B cell (primary cell): ENCODE measurements at regions not wholly inside any gene's neighbourhood (a gene's known extent, or its start where the extent isn't known, plus 50 kb on each side); places are given as distances from the start of the nearest gene placed in this dataset.

ENCODE experiments used
- ATAC-seq: fragments of 200-7000 bp; cut with Tn5 transposase; one replicate; pipeline ENCODE4 v1.10.0; 2021; ENCODE audit warnings: low read depth, mild to moderate bottlenecking, moderate number of reproducible peaks, moderate library complexity
- CTCF ChIA-PET: fragments of 350-600 bp; sonication (Branson Sonifier 250); formaldehyde crosslinking; loops from one replicate; lab custom pipeline; 2021; ENCODE audit warnings: antibody characterized with exemption, inconsistent platforms; lab: Charles Lee
- POLR2A ChIA-PET: fragments of 350-600 bp; sonication (Branson Sonifier 250); formaldehyde crosslinking; loops from one replicate; lab custom pipeline; 2021; ENCODE audit warnings: antibody characterized with exemption; lab: Charles Lee
- DNase-seq: peaks from one replicate; pipeline ENCODE4 v3.0.0; 2013
- H2AFZ ChIP-seq: 2 replicates; pipeline ENCODE4 v1.6.1; 2012; ENCODE audit warnings: mild to moderate bottlenecking, low read depth, low read length; ENCODE audit not compliant: insufficient read depth, poor library complexity, severe bottlenecking
- H3K27ac ChIP-seq, 2 donors: 1 replicate in 1 of 2; 2 replicates in 1 of 2; pipeline ENCODE4 v1.5.1; 2012 to 2013; ENCODE audit warnings: low read length in 2 of 2, mild to moderate bottlenecking in 2 of 2, moderate library complexity in 1 of 2
- H3K27me3 ChIP-seq, 4 experiments: fragments of 200-600 bp in 1 of 4; sonication (generic) in 1 of 4; replicated peaks in 1 of 4; 1 replicate in 2 of 4; 2 replicates in 2 of 4; pipeline versions ENCODE4 v1.6.1 to v1.7.0; 2013 to 2016; ENCODE audit warnings: low read length in 3 of 4, mild to moderate bottlenecking in 2 of 4, mixed read lengths in 1 of 4, moderate library complexity in 1 of 4; ENCODE audit not compliant: insufficient read depth in 4 of 4, control insufficient read depth in 3 of 4; ENCODE audit errors: control extremely low read depth in 1 of 4
- H3K36me3 ChIP-seq, 2 experiments: replicated peaks in 1 of 2; 1 replicate in 1 of 2; 2 replicates in 1 of 2; pipeline versions ENCODE4 v1.6.1 to v1.7.1; 2013; ENCODE audit warnings: low read length in 1 of 2; ENCODE audit not compliant: insufficient read depth in 2 of 2, control insufficient read depth in 1 of 2; ENCODE audit errors: control extremely low read depth in 1 of 2, extremely low read depth in 1 of 2
- H3K4me1 ChIP-seq, 2 donors: fragments of 200-600 bp in 1 of 2; sonication (generic) in 1 of 2; 1 replicate in 1 of 2; 2 replicates in 1 of 2; pipeline versions ENCODE4 v1.5.1 to v1.6.1; 2013 to 2017; ENCODE audit warnings: low read length in 2 of 2; ENCODE audit not compliant: control insufficient read depth in 2 of 2, insufficient read depth in 2 of 2
- H3K4me2 ChIP-seq: replicated peaks from 2 replicates; pipeline ENCODE3; 2012; ENCODE audit warnings: mild to moderate bottlenecking, low read depth, low read length; ENCODE audit not compliant: poor library complexity, severe bottlenecking
- H3K4me3 ChIP-seq, 5 experiments: fragments of 200-600 bp in 1 of 5; sonication (generic) in 1 of 5; 1 replicate in 3 of 5; 2 replicates in 2 of 5; pipeline versions ENCODE4 v1.5.1 to v1.7.0; 2011 to 2016; ENCODE audit warnings: low read length in 4 of 5, mild to moderate bottlenecking in 4 of 5, low read depth in 2 of 5, control low read depth in 1 of 5, moderate library complexity in 1 of 5; ENCODE audit not compliant: insufficient read depth in 1 of 5; ENCODE audit errors: control extremely low read depth in 1 of 5, extremely low read depth in 1 of 5
- H3K79me2 ChIP-seq: fragments of 200-600 bp; sonication (generic); one replicate; pipeline ENCODE4 v1.6.0; 2016; ENCODE audit warnings: low read length; ENCODE audit not compliant: control insufficient read depth, insufficient read depth
- H3K9ac ChIP-seq: fragments of 200-600 bp; sonication (generic); 2 replicates; pipeline ENCODE4 v1.6.1; 2017; ENCODE audit warnings: mild to moderate bottlenecking, low read length, moderate library complexity
- H3K9me3 ChIP-seq, 3 donors: one replicate each; pipeline versions ENCODE4 v1.6.1 to v1.7.1; 2013; ENCODE audit warnings: low read length in 2 of 3; ENCODE audit not compliant: control insufficient read depth in 2 of 3, insufficient read depth in 1 of 3; ENCODE audit errors: control extremely low read depth in 1 of 3
- H4K20me1 ChIP-seq: 2 replicates; pipeline ENCODE4 v1.6.0; 2012; ENCODE audit warnings: mild to moderate bottlenecking, low read length; ENCODE audit not compliant: insufficient read depth, control insufficient read depth, poor library complexity, severe bottlenecking
- H3K27ac Mint-ChIP-seq: one replicate; pipeline ENCODE4 v1.8.0; 2021; ENCODE audit warnings: mixed read lengths
- H3K27me3 Mint-ChIP-seq: one replicate; pipeline ENCODE4 v1.8.0; 2021; ENCODE audit warnings: mixed read lengths
- H3K4me1 Mint-ChIP-seq: one replicate; pipeline ENCODE4 v1.8.0; 2021; ENCODE audit warnings: mixed read lengths
- H3K4me3 Mint-ChIP-seq: one replicate; pipeline ENCODE4 v1.8.0; 2021; ENCODE audit warnings: mixed read lengths
- H3K9me3 Mint-ChIP-seq: one replicate; pipeline ENCODE4 v1.8.0; 2022; ENCODE audit warnings: mixed read lengths; ENCODE audit not compliant: insufficient read depth
- EZH2 ChIP-seq: IDR thresholded peaks from 2 replicates; pipeline ENCODE4 v1.6.1; 2012; ENCODE audit warnings: borderline replicate concordance, low read depth, mild to moderate bottlenecking, moderate library complexity, low read length; ENCODE audit not compliant: insufficient read depth, poor library complexity, severe bottlenecking
- WGBS: methylation state at CpG from one replicate; pipeline ENCODE4 v1.1.5; 2013; ENCODE audit warnings: missing lambda C conversion rate; ENCODE audit not compliant: insufficient coverage; 5-methylcytosine and 5-hydroxymethylcytosine counted together
- intact Hi-C: fragments of 100-400 bp; cut with micrococcal nuclease; formaldehyde crosslinking; loops from one replicate; pipeline ENCODE4 v1.10.0; 2022
- TF ChIP-seq, protein P1 (sequence below): fragments of 200-600 bp; IDR thresholded peaks from one replicate; pipeline ENCODE4 v1.8.0; 2022; ENCODE audit warnings: antibody characterized with exemption, mild to moderate bottlenecking

DNA sequence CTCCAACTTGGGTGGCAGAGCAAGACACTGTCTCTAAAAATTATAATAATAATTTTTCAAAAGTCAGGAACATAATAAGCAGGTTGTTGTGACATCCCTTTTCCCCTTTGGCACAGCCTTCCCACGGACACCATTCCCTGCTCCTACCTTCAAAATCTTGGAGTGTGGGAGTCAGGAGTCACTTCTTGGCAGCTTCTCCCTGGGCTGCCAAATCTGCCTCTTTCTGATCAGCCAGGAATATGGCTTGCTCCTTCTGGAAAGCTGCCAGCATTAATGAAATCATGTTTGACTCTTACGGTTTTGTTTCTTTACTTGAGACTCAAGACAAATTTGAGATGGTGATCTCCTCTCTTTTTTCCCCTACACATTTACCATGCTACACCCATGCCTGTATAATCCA, 391.4 kb upstream of the SYT1 start:
- intact Hi-C loops = no loop called here
- TF ChIP-seq, protein P1, sequence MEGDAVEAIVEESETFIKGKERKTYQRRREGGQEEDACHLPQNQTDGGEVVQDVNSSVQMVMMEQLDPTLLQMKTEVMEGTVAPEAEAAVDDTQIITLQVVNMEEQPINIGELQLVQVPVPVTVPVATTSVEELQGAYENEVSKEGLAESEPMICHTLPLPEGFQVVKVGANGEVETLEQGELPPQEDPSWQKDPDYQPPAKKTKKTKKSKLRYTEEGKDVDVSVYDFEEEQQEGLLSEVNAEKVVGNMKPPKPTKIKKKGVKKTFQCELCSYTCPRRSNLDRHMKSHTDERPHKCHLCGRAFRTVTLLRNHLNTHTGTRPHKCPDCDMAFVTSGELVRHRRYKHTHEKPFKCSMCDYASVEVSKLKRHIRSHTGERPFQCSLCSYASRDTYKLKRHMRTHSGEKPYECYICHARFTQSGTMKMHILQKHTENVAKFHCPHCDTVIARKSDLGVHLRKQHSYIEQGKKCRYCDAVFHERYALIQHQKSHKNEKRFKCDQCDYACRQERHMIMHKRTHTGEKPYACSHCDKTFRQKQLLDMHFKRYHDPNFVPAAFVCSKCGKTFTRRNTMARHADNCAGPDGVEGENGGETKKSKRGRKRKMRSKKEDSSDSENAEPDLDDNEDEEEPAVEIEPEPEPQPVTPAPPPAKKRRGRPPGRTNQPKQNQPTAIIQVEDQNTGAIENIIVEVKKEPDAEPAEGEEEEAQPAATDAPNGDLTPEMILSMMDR = no peak
- no peak for TF ChIP-seq EZH2
- no peak overlapping the region for H2AFZ ChIP-seq
- H3K36me3 ChIP-seq = no peaks in the 10 kb centered on the region
- no peak overlapping the region for H3K27ac Mint-ChIP-seq
- H3K4me3 Mint-ChIP-seq = no peak overlapping the region
- H3K79me2 ChIP-seq = no peaks in the 10 kb centered on the region
- ChIA-PET POLR2A (no interaction called here), CTCF (no interaction called here)
- H3K27me3 ChIP-seq = no peaks in the 10 kb centered on the region
- peaks cover 3% of the 10 kb centered on the region for H3K9me3 Mint-ChIP-seq
- no peak overlapping the region for H3K9ac ChIP-seq
- no peaks in the 10 kb centered on the region for H3K9me3 ChIP-seq
- no peak overlapping the region for H3K4me3 ChIP-seq
- no peaks in the 10 kb centered on the region for H3K4me1 ChIP-seq
- no peaks in the 10 kb centered on the region for H3K27me3 Mint-ChIP-seq
- H4K20me1 ChIP-seq = no peaks in the 10 kb centered on the region
- WGBS = 60% methylated on average over 1 of the region's 2 CpGs
- no peak overlapping the region for H3K27ac ChIP-seq
- no peaks in the 10 kb centered on the region for H3K4me1 Mint-ChIP-seq
- no peak for ATAC-seq
- DNase-seq = no peak
- H3K4me2 ChIP-seq = no peak overlapping the region

DNA sequence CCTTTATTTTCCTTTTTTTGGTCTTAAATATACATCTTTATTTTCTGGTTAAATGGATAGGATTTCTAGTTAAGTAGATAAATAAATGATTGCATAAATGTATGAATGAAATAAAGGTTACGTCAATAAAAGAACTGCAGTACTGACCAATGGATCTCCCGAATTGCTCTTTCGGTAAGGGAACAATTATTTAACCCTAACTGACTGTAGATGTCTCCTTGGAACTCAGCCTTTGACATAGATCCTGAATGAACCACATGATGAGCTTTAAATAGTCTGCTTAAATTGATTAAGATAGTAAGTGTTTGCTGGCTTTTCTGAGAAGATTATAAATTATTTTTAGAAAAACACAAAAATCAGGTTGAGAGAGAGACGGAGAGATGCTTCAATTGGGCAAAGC, 391.0 kb upstream of the SYT1 start:
- Histone ChIP-seq H3K36me3 (no peaks in the 10 kb centered on the region), H3K79me2 (no peaks in the 10 kb centered on the region), H4K20me1 (no peaks in the 10 kb centered on the region), H3K4me3 (no peak overlapping the region), H3K9ac (no peak overlapping the region), H3K27ac (no peak overlapping the region), H3K4me2 (no peak overlapping the region), H3K9me3 (no peaks in the 10 kb centered on the region), H3K4me1 (no peaks in the 10 kb centered on the region), H2AFZ (no peak overlapping the region), H3K27me3 (no peaks in the 10 kb centered on the region)
- Mint-ChIP-seq H3K4me3 (no peak overlapping the region), H3K9me3 (peaks cover 3% of the 10 kb centered on the region), H3K27me3 (no peaks in the 10 kb centered on the region), H3K4me1 (no peaks in the 10 kb centered on the region), H3K27ac (no peak overlapping the region)
- no peak for ATAC-seq
- POLR2A ChIA-PET = no interaction called here
- DNase-seq = no peak
- TF ChIP-seq, protein P1 = no peak
- TF ChIP-seq EZH2 = no peak
- WGBS = 100% methylated on average over 1 of the region's 4 CpGs
- intact Hi-C loops = no loop called here
- CTCF ChIA-PET = no interaction called here
